Adrenal gland (tissue), 9 donors: ENCODE measurements at regions not wholly inside any gene's neighbourhood (a gene's known extent, or its start where the extent isn't known, plus 50 kb on each side); places are given as distances from the start of the nearest gene placed in this dataset.

ENCODE experiments used
- DNase-seq, 7 donors: peaks; one replicate each; pipeline ENCODE4 v3.0.0-alpha.2; 2019 to 2020
- H3K27ac ChIP-seq, 5 donors: fragments of 200-600 bp; sonication (generic) in 4 of 5; 1 replicate in 3 of 5; 2 replicates in 2 of 5; pipeline versions ENCODE4 v1.5.1 to v1.8.0; 2016 to 2020; ENCODE audit warnings: mild to moderate bottlenecking in 1 of 5
- H3K27me3 ChIP-seq: fragments of 200-600 bp; 2 replicates; pipeline ENCODE4 v1.8.0; 2021
- H3K36me3 ChIP-seq, 2 donors: fragments of 200-600 bp; replicated peaks in 1 of 2; 1 replicate in 1 of 2; 2 replicates in 1 of 2; pipeline versions ENCODE4 v1.5.1 to v1.8.0; 2018 to 2022
- H3K4me1 ChIP-seq, 2 donors: fragments of 200-600 bp; replicated peaks in 1 of 2; 1 replicate in 1 of 2; 2 replicates in 1 of 2; pipeline versions ENCODE4 v1.5.1 to v1.8.0; 2018 to 2021
- H3K4me3 ChIP-seq, 4 donors: fragments of 200-600 bp; sonication (generic) in 3 of 4; one replicate each; pipeline ENCODE4 v1.5.1; 2016 to 2018
- H3K9me3 ChIP-seq, 3 donors: fragments of 200-600 bp; sonication (generic) in 1 of 3; replicated peaks in 1 of 3; 1 replicate in 2 of 3; 2 replicates in 1 of 3; pipeline versions ENCODE4 v1.5.1 to v1.8.0; 2016 to 2021
- POLR2A ChIP-seq, 2 donors: fragments of 450-650 bp; IDR thresholded peaks; one replicate each; pipeline ENCODE4 v1.6.1; 2017; ENCODE audit warnings: antibody characterized with exemption in 2 of 2, mild to moderate bottlenecking in 2 of 2, moderate library complexity in 1 of 2
- WGBS, 4 donors: extraction: QIAGEN DNeasy Blood & Tissue Kit in 2 of 4; methylation state at CpG; one replicate each; pipeline versions ENCODE4 v1.1.5 to v1.1.7; 2013 to 2017; 5-methylcytosine and 5-hydroxymethylcytosine counted together
- intact Hi-C, 2 donors: fragments of 100-400 bp; cut with DNase I; formaldehyde crosslinking; loops; one replicate each; pipeline versions ENCODE4 v1.14.1 to v1.15.0; 2022 to 2023
- TF ChIP-seq, protein P1 (sequence below), 6 experiments: fragments of 450-650 bp in 4 of 6; fragments of 200-600 bp in 2 of 6; sonication (generic) in 1 of 6; IDR thresholded peaks; 1 replicate in 5 of 6; 2 replicates in 1 of 6; pipeline versions ENCODE4 v1.5.1 to v1.8.0; 2016 to 2021; ENCODE audit warnings: antibody characterized with exemption in 6 of 6, mild to moderate bottlenecking in 2 of 6, moderate library complexity in 1 of 6
- donor health status: healthy with polysubstance abuse.
- donor health status: Bipolar disorder and iron deficiency.
- donor health status: DM: yes; HTN: yes; CAD: no.
- donor health status: DM: no; HTN: no; CAD: no.
- donor health status: DM: no; HTN: no; CAD: no.

DNA sequence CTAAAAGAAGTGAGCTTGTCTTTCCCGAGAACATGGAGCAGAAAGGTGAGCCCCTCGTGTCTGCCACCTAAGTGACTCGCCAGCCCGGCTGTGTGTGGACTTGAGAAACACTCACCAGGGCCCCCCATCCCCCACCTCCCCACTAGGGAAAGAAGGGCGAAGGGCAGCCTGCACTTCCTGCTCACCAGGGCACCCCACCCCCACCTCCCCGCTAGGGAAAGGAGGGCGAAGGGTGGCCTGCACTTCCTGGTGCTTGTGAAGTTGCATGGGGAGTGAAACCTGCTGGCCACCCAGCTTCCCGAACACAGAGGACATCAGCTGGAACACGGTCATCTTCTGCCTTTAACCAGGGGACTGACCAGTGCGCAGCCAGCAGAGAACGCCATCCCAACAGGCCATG lies 402.7 kb upstream of the SALL3 start:
- 78 to 84% (median 83%) methylated on average over 7 to 11 of the region's 11 CpGs for WGBS, 4 donors
- DNase-seq = no peak
- intact Hi-C loops = no loop called here

DNA sequence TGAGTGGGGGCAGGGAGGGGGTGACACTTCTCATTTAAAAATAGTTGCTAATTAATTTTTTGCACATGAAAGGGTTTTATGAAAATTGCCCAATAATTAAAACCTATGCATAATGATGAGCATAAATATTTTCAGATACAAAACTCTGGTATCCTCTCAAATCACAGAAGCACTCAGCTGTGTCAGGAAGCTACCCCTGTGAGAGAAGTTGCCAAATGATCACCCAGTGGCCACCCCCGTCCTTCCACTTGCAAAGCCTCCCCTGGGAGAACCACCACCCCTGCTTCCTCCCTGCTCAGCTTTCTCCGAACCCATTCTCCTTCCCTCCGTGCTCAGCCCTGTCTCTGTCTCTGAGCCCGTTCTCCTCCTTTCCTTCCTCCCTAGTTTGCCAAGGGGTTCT lies 400.2 kb upstream of the SALL3 start:
- Histone ChIP-seq H3K27ac (no peak overlapping the region), H3K4me3 (no peak overlapping the region), H3K4me1 (no peaks in the 10 kb centered on the region), H3K27me3 (no peaks in the 10 kb centered on the region), H3K36me3 (no peaks in the 10 kb centered on the region), H3K9me3 (no peaks in the 10 kb centered on the region)
- no peak for TF ChIP-seq POLR2A (IDR thresholded peaks at IDR 0.05)
- TF ChIP-seq, protein P1, sequence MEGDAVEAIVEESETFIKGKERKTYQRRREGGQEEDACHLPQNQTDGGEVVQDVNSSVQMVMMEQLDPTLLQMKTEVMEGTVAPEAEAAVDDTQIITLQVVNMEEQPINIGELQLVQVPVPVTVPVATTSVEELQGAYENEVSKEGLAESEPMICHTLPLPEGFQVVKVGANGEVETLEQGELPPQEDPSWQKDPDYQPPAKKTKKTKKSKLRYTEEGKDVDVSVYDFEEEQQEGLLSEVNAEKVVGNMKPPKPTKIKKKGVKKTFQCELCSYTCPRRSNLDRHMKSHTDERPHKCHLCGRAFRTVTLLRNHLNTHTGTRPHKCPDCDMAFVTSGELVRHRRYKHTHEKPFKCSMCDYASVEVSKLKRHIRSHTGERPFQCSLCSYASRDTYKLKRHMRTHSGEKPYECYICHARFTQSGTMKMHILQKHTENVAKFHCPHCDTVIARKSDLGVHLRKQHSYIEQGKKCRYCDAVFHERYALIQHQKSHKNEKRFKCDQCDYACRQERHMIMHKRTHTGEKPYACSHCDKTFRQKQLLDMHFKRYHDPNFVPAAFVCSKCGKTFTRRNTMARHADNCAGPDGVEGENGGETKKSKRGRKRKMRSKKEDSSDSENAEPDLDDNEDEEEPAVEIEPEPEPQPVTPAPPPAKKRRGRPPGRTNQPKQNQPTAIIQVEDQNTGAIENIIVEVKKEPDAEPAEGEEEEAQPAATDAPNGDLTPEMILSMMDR (IDR thresholded peaks at IDR 0.05) = no peak
- WGBS, 4 donors = 67 to 71% (median 70%) methylated on average over 4 of the region's 4 CpGs
- DNase-seq = no peak
- intact Hi-C loops = no loop called here

More for the DNA sequence above, 402.7 kb upstream of the SALL3 start:
- peaks cover 0 to 5% (median 0%) of the 10 kb centered on the region in 3 donors for H3K9me3 ChIP-seq
- H3K27ac ChIP-seq = no peak overlapping the region
- H3K4me1 ChIP-seq = no peaks in the 10 kb centered on the region
- TF ChIP-seq, protein P1 (IDR thresholded peaks at IDR 0.05) = no peak
- no peak for TF ChIP-seq POLR2A (IDR thresholded peaks at IDR 0.05)
- H3K36me3 ChIP-seq = no peaks in the 10 kb centered on the region
- no peak overlapping the region for H3K4me3 ChIP-seq
- no peaks in the 10 kb centered on the region for H3K27me3 ChIP-seq

DNA sequence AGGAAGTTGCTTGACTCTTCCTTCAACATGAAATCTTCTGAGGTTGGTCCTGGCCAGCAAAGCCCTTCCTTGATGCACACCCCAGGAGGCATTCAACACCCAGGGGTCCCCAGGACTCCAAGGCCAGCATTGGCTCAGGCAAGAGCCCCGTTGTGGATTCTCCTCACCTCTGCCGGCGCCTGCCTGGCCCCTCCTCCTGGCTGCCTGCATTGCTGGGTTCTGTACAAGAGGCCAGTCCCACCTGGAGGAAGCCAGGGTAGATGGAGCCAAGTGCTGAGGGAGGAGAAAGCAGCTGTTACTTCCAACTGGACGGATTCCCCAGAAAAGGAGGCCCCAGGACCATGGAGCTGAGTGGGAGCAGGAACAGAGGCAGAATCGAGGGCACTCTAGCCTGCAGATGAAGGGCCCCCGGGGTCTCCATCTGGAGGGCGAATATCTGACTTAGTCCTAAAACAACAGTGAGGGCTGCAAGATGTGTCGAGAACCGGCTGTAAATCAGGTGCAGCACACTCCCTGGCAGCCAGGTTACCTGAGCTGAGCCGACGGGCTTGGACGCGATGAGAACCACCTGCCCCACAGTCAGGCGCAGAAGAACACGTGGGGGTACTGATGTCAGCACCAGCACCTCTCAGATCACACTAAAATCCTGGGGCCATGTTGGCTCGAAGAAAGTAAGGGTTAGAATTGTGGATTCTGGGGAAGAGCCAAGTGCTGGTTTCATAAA lies 399.6 kb upstream of the SALL3 start:
- 74 to 83% (median 78%) methylated on average over 11 to 16 of the region's 16 CpGs for WGBS, 4 donors
- H3K36me3 ChIP-seq = no peaks in the 10 kb centered on the region
- TF ChIP-seq, protein P1 (IDR thresholded peaks at IDR 0.05) = no peak
- no peak for TF ChIP-seq POLR2A (IDR thresholded peaks at IDR 0.05)

DNA sequence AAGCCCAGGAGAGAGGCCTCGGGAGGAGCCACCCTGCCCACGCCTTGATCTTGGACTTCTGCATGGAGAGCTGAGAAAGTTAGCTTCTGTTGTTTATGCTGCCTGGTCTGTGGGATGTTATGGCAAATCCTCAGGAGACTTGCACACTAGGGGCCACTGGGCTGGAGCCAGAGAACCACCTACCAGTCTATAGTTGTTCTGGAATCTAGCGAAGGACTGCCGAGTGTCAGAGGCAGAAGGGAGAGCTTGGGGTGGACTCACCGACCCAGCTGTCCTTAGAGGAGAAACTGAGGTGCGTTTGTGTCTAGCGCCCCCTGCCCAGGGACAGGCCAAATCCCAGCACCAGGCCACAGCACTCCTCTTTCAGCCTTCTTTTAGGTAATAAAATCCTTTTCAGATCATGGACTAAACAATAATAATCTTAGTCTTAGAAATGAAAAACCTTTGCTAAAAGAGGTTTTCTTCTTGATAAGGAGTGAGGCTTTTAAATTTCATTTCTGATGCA lies 398.7 kb upstream of the SALL3 start:
- H3K4me1 ChIP-seq = no peaks in the 10 kb centered on the region
- DNase-seq = no peak
- H3K36me3 ChIP-seq = no peaks in the 10 kb centered on the region
- TF ChIP-seq, protein P1 (IDR thresholded peaks at IDR 0.05) = no peak
- no peak for TF ChIP-seq POLR2A (IDR thresholded peaks at IDR 0.05)
- WGBS, 4 donors = 69 to 84% (median 76%) methylated on average over 5 to 7 of the region's 7 CpGs
- H3K27me3 ChIP-seq = no peaks in the 10 kb centered on the region
- H3K9me3 ChIP-seq = no peaks in the 10 kb centered on the region
- H3K4me3 ChIP-seq = no peak overlapping the region
- no peak overlapping the region for H3K27ac ChIP-seq
- intact Hi-C loops = no loop called here

More for the DNA sequence above, 399.6 kb upstream of the SALL3 start:
- Histone ChIP-seq H3K9me3 (no peaks in the 10 kb centered on the region), H3K4me3 (no peak overlapping the region), H3K27ac (no peak overlapping the region), H3K4me1 (no peaks in the 10 kb centered on the region), H3K27me3 (no peaks in the 10 kb centered on the region)
- DNase-seq = no peak
- intact Hi-C loops = no loop called here
